ENCODE measurements at regions not wholly inside any gene's neighbourhood (a gene's known extent, or its start where the extent isn't known, plus 50 kb on each side); places are given as distances from the start of the nearest gene placed in this dataset.

GRCh38 chr5:14953075-14953607, 81.6 kb upstream of the ANKH start:
- Histone ChIP-seq H3K4me3 (no peak overlapping the region), H3K79me2 (ENCODE audit: control insufficient read depth, insufficient read depth, low read length) (no peaks in the 10 kb centered on the region), H3K9ac (ENCODE audit: insufficient read depth in 1 of 2, low read depth in 2 of 2, low read length in 2 of 2) (no peak overlapping the region), H3K9me3 (replicated peaks; ENCODE audit: control insufficient read depth, insufficient read depth, low read depth, low read length) (no peaks in the 10 kb centered on the region), H3K27ac (ENCODE audit: extremely low read depth, low read depth, low read length) (no peak overlapping the region), H3K4me2 (ENCODE audit: insufficient read depth, low read length) (no peak overlapping the region), H3K9me1 (ENCODE audit: control insufficient read depth, insufficient read depth, low read length) (no peaks in the 10 kb centered on the region), H2AFZ (ENCODE audit: low read depth, low read length) (no peak overlapping the region), H3K27me3 (ENCODE audit: control insufficient read depth in 2 of 2, insufficient read depth in 2 of 2, low read length in 2 of 2) (no peaks in the 10 kb centered on the region), H3K4me1 (replicated peaks in 1 of 2; ENCODE audit: control insufficient read depth in 2 of 2, insufficient read depth in 2 of 2, low read length in 2 of 2) (no peaks in the 10 kb centered on the region), H4K20me1 (replicated peaks; ENCODE audit: control insufficient read depth, insufficient read depth, low read length) (no peaks in the 10 kb centered on the region), H3K36me3 (ENCODE audit: control insufficient read depth, insufficient read depth, low read length) (no peaks in the 10 kb centered on the region)
- in situ Hi-C loops (cut with MboI) (no loop called here), intact Hi-C loops (cut with micrococcal nuclease) (no loop called here)
- TF ChIP-seq MECOM (CRISPR knock-in tag; IDR thresholded peaks at IDR 0.05) (no peak), CHD1 (IDR thresholded peaks at IDR 0.05; ENCODE audit: low read length) (no peak), GTF2F1 (IDR thresholded peaks at IDR 0.05; ENCODE audit: low read depth, low read length) (no peak), ZBTB40 (IDR thresholded peaks at IDR 0.05) (no peak), ZBTB40 (CRISPR knock-in tag; IDR thresholded peaks at IDR 0.05) (no peak), SPI1 (IDR thresholded peaks at IDR 0.05; ENCODE audit: borderline replicate concordance, low read depth, low read length) (no peak), MXI1 (IDR thresholded peaks at IDR 0.05; ENCODE audit: low read depth, low read length) (no peak), POLR2AphosphoS2 (IDR thresholded peaks at IDR 0.05; ENCODE audit: low read length) (no peak), ZNF140 (CRISPR knock-in tag; IDR thresholded peaks at IDR 0.05) (no peak), SAFB2 (IDR thresholded peaks at IDR 0.05; ENCODE audit: borderline replicate concordance, low read depth, low read length, severe bottlenecking) (no peak), BCL6 (CRISPR knock-in tag; IDR thresholded peaks at IDR 0.05) (no peak), MAZ (CRISPR knock-in tag; conservative IDR thresholded peaks at IDR 0.05 in 1 of 2, IDR thresholded peaks at IDR 0.05 in 1 of 2) (no peak), ZNF551 (CRISPR knock-in tag; IDR thresholded peaks at IDR 0.05) (no peak)
- ChIA-PET CTCF (ENCODE audit: low intra/inter-chr PET ratio) (no interaction called here), POLR2A (no interaction called here)
- under 1% methylated on average over 8 of the region's 8 CpGs for WGBS (ENCODE audit: insufficient coverage, low coverage, missing lambda C conversion rate)
- DNase-seq (ENCODE audit: extremely low read depth in 1 of 4, low spot score in 3 of 4): no peak
- FAIRE-seq: no peak
- no TSS peak for BruUV-seq (replicated peaks)
- no peak for ATAC-seq

All from K562 (cell line).